HG03066 (cell line): ENCODE measurements at regions not wholly inside any gene's neighbourhood (a gene's known extent, or its start where the extent isn't known, plus 50 kb on each side); places are given as distances from the start of the nearest gene placed in this dataset.

Experiments
- ATAC-seq: cut with Tn5 transposase; IDR thresholded peaks from one replicate; pipeline ENCODE4 v1.9.1; 2021; ENCODE audit warnings: low read depth; ENCODE audit not compliant: unreplicated experiment

DNA sequence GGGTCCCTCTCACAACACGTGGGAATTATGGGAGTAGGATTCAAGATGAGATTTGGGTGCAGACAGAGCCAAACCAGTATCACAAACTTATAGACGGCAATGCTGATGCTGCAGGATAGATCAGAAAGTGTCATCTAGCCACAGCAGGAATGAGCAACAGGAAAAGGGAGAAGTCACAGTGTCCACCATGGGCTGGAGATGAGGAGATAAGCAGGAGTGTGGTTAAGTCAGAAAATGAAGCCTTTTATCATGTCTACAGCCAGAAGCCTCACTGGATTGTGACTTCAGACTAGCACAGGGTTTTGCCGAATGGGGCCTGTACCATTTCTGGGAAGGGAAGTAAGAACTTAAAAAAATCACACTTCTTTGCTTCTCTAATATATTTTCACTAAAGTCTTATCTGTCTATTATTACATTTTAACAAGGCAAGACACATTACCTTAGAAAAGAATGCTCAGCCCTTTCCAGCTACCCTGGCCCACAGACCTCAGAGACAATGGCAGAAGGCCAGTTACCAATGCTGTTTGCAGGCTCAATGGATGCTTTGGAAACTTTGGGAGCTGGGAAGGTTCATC is 490.2 kb upstream of the SALL1 start:
- no peak for ATAC-seq

DNA sequence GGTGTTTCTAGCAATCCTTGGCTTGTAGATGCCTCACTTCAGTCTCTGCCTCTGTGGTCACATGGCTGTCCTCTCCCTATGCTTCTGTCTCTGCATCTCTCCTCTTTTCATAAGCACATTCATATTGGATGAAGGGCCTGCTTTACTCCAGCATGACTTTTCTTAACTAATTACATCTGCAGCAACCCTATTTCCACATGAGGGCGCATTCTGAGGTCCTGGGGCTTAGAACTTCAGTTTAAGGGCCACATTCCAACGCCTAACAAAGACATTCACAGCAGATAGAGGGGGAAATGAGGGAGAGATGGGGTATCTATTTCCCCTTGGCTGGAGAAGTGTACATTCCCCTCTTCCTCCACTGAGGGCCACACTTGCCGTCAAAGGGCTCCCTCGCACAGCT is 489.1 kb upstream of the SALL1 start:
- no peak for ATAC-seq

DNA sequence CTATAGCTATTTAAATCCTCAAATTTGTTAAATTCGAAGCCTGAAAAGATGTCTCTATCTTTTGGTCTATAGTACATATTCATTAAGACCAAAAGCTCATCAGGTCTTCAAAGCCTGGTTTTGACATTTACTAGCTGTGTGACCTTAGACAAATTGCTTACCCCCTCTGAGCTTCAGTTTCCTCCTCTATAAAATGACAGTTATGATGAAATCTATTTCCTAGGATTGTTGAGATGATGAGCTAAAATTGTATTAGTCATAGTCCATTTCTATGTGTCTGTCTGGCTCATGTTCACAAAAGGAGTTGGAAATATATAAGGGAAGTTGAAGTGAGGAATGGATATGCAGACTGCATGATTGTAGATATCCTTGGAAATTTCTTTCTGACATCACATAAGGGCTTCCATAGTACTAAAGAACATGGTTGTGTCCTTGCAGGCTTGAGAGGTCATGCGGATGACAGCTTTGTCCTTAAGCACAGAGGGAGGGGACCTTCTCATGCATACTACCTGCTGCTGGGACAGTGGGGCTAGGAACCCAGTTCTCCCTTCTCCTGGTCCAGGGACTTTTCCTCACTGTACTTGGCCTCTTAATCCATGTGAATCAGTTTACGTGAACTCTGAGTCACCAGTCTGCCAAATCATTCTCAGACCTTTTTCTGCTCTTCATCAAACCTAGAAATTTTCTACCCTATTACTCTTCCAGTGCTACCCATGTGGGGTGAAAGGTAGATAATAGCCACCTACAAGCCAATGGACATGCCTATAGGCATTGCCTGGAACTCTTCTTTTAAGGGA is 487.5 kb upstream of the SALL1 start:
- no peak for ATAC-seq

DNA sequence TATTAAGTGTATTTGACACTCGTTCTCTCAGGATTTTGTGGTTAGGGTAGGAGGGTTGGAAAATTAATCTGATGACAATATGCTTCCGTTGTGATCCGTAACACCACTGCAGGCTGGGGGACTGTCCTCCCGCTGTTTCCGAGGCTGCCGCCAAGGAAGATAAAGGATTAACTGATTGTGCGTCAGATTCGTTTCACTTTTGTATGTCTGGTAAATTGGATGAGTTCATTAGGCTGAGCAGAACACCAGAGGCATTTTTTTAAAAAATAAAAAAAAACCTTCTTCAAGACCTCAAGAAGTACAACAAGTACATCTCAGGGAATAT is 486.7 kb upstream of the SALL1 start:
- ATAC-seq = no peak

DNA sequence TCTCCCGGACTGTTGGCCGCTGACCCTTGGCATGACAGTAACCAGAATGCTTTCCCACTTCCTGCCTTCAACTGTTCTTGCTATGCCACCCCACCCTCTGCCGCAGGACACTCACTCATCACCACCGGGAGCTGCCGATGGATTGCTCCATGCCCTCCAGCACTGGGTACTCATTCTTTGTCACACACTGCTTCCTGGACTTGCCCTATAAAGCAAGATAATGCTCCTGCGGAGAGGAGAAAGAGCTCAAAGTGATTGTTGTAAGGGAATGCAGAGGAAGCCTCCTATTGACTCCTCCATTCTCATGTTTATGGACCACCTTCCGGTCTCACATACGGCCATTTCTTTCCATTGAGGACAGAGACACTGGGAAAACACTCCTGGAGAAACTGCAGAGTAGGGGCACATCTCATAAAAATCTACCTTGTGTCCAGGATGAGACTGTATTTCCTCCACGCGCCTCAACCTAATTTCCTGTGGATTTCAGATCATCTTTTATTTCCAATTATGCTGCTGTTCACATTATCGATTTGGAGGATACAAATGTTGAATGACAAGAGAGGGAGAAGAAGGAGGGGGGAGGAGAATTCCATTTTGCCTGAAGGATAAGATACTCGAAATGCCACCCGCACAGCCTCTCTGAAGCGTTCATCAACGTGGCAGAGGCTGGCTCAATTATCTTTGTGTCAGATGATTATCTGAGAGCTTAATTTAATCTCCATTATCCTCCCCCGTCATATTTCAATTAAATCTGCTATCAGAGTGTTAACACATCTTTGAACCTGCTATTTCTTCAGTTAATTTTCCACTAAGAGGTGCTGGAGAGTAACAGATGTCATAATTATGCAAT is 486.1 kb upstream of the SALL1 start:
- ATAC-seq = no peak

DNA sequence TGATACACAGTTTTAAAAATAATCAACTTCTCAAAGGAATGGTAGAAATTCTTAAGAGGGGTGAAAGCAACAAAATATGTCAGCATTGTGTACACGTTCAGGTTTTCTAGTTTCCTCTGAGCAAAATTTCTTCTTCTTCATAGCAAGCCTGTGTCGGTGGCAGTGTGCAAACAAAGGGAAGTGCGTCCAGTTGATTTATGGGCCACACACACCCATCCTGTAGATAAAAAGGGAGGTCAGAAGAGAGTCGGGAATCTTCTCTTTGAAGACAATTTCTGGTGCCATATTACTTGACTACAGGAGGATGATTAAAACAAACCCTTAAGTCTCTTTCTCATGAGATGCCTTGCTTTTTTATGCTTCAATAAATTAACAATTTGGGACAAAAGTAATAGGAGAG is 484.1 kb upstream of the SALL1 start:
- no peak for ATAC-seq

DNA sequence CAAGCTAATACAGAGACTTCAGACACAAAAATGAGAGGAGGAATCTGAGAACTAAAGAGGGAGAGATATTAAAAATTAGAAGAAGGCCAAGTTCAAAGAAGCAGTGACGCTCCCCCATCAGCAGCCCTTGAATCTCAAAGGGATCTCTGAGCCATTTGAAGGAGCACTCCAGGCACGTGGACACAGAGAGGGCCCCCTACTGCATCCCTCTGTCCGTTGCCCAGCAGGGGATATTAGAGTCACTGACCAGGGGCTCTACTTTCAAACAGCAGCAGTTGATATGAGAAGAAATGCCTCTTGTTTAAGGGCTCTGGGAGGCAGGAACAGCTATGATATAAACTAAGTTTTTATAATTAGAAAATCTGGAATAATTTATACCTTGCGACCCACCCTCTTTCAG is 479.0 kb upstream of the SALL1 start:
- ATAC-seq = no peak

DNA sequence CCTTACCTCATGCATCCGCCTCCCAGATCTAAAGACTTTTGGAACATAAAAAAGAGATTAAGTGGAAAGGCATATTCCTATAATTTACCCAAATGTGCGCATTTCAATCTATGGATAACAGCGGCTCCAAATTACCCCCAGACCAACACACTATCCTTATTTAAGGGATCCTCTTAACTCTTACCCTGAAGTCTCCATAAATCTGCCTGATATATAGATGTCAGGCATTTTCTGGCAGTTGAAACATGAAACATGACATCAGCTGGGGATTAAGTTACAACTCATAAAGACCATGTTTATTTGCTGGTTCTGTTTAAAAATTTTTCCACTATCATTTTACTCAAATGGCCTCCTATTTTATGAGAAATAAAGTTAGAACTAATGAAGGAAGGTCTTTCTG is 478.5 kb upstream of the SALL1 start:
- ATAC-seq = no peak

DNA sequence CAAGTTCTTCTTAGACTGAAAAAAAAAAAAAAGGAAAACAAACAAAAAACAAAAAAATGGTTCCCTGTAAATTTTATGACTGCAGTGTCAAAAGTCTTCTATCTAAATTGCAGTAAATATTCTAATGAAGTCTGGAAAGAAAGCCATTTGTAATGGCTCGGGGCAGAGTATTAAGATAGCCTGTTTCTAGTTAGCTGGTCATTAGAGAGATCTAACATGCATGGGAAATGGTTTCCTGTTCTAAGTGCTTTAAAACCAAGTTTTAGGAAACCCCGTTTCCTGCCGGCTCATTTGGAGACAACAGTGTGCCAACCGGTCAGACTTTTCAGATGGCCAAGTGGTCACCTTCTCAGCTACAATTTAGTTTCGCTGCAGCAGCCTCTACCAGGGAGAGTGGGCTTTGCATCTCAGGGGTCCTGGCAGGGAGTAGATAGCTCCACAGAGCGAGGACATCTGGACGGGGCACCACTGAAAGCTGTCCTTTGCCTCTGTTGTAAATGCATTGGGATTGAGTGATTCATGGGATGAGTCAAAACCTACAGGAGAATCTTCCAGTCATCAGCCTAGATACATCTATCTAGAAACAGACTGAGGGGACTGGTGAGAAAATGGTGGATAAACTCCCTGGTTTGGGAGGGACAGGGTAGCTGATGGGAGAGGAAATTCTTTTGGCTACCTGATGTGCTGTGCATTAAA is 473.2 kb upstream of the SALL1 start:
- no peak for ATAC-seq

DNA sequence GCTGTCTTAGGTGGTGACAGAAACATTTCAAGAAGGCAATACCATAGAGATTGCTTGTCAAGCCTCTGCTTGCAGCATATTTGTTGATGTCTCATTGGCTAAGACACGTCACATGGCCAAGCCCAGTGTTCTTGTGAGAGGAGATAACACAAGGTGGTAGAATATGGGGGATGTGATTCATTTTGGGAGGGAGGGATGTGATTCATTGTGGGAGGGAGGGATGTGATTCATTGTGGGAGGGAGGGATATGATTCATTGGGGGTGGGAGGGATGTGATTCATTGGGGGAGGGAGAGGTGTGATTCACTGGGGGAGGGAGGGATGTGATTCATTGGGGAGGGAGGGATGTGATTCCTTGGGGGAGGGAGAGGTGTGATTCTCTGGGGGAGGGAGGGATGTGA is 470.5 kb upstream of the SALL1 start:
- no peak for ATAC-seq

DNA sequence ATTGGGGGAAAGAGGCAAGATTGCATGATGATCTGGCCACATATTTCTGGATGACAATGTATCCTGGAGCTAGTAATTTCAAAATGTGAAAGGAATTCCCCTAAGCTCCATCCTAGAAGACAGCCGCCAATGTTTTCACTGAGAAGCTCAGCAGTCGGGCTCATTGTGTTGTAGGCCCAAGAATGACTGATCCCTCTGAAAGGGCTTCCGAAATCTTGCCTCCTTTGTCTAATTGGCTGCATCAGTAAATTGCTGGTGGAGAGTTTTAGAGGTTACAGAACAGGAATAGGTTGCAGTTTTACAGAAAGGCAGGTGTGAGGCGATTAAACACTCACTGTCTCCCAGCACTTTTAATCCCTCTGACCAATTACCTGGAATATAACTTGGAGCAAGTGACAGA is 464.1 kb upstream of the SALL1 start:
- ATAC-seq = no peak

DNA sequence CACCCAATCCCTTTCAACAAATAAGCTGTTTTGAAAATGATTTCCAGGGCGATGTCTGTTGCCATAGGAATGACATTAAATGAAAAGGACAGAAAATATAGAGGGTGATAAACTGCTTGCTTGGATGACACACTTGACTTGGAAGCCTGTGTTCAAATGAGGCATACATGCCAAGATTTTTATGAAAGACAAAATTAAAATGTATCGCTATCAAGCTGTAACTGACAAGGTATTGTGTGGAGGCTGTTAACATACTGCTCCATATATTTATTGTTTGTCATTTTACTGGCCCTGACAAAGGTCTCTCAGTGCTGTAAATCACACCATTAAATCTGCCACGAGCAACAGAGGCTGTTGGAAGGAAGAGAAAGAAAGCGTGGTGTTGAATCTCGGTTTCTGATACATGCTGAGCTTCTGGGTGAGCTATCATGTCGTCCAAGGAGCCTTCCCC is 456.2 kb upstream of the SALL1 start:
- no peak for ATAC-seq

DNA sequence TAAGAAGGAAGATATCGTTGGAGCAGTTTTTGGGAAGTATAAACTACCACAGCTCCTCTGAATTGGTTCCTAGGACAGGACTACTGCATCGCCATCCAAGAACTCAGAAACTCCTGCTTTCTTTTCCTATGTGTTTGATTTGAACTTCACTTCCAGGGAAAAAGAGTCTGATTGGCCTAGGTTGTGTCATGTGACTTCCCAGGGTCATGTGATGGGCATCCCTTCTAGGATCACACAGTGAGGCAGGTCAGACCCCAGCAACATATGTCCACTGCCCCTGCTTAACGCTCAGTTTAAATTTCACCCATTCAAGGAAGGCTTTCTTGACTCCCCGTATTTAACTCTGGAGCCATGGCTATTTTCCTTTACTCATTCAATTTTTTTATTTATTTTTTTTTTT is 445.2 kb upstream of the SALL1 start:
- ATAC-seq = no peak

DNA sequence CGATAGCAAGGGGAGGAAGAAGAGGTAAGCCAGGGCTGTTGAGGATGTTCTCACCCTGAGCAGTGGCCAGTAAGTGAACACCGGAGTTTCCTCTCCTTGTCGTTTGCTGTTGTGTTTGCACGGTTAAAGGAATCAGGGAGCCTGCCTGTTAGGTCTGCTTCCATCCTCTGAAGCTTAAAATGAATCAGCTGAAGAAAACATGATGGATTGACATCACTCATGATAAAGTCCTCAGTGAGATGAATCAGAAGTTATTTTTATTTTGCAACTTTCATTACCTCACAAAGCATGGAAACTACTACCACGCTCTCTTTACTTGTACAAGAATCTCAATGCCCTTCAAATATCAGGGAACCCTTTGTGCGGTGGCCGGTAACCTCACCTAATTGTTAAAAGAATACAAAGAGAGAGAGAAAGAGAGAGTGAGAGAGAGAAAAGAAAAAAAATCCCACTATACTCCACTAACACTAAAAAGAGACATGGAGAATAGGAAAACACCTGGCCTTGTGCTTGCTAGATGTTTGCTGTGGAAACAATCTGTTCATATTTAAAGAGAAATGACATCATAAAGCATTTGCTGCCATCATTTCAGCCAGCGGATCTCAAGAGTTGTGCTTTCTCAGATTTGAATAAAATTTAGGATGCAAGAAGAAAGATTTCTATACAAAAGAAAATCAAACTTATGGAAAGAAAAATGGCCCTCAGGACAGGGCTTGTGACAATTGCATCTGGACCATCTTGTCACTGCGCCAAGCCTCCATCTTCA is 441.6 kb upstream of the SALL1 start:
- ATAC-seq = no peak

DNA sequence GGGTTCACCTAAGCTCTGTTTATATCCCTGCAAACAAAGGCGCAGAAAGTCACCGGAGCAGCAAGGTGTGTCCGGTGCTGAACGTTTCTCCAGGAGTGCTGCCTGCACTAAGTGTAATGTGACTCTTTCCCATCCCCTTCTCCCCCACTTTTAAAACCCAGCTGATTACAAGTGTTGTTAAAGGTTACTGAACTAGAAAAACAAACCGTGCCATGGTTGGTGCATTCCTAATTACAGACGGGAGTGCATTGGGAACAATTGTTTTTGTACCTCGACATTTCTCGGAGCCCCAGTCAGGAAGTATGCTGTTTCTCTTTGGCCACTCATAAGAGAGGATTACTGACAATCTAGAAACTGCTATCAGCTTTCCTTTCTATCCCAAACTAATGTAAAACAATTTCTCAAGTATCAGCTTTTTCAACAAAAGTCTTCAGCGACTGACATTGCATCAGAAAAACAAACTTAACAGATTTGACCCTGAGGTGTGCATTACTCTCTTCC is 441.0 kb upstream of the SALL1 start:
- ATAC-seq = no peak

DNA sequence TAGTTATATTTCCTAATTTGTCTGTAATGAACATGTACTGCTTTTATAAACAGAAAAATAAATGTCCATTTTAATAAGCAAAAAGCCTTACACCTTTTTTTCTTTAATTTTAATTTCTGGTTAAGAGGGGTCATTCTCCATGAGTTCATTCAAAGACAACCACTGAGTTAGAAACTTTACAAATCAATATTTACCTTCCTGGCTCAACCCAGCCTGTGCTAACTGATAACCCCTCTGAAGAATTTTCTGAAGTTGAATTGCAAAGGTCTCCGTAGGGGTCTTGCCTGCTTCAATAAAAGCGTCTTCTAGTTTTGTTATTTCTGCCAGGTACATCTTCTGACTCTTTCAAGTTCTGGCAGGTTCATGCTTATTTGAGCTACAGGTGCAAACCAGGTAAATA is 440.4 kb upstream of the SALL1 start:
- ATAC-seq = no peak

DNA sequence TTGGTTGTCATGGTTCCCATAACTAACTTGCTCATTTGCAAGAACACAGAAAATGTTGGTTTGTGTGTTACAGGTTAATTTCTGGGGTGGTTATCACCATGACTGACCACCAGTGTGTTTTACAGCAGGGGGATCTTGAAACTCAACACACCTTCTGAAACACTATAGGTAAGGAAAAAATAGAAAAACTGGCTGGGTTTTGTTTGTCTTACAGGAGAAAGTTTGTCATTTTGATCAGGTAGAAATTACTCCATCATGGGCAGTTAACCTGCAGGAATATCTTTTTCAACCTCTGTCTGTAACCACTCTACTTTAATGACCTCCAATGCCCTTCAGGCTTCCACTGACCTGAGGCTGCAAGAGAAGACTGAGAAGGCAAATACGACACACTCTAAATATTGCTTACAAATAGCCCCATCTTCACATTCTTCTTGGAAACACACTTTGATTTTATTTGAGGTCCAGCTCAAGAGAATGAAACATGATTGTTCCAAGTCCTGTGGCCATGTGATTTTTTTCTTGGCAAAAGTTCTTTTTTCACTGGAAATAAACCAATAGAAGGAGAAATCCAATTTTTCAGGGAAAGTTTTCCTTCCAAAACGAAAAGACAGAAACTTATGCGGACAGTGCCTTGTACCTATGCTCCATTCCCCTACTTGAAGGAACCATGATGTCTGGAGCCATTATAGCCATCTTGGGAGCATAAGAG is 428.7 kb upstream of the SALL1 start:
- no peak for ATAC-seq

DNA sequence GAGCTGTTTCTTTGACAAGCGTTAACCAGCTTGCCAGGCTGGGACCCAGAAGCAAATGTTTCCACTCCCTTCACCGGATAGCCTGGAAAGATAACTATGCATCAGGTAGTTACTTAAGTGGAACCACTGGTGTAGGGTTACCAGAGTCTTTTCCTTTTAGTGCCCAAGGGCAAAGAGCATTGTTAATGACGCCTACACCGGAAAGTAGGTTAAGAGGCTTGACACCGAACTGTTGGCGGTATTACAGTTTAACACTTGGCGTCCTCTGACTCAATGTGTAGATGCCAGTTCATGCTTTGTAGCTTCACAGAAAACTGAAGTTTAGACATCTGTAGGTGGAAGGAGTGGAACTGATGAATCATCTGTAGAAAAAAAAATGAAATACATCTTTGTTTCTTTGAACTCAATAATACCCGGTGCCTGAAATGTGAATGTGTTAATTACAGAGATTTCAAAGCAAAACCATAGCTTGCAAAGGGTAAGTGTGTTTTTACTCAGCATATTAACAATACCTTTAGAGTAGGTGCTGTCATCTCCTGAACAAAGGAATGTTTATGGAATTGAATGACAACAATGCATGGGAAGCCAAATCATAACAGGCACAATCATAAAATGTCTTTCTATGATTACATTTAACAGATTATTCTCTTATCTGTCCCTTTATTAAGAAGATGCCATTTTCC is 426.7 kb upstream of the SALL1 start:
- ATAC-seq = no peak
